ENCODE measurements at regions not wholly inside any gene's neighbourhood (a gene's known extent, or its start where the extent isn't known, plus 50 kb on each side); places are given as distances from the start of the nearest gene placed in this dataset.

DNA sequence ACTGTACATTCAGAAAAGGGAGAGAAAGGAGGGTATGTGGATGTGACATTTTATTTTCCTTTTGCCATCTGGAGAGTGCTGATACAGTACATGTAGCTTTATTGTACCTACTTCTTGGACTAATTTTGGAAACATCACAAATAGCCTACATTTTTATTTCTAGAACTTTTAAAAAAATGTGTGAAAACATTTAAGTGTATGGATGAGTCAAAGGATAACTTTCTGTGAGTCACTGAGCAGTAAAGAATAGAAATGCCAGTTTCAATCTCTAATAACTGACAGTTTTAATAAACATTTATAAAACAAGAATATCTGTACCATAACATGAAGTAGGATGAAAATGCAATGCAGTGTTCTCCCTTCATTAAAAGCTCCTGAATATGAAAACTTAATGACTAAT, 374.4 kb upstream of the NWD2 start:
- no peak overlapping the region for H3K4ac ChIP-seq (ENCODE audit: low read depth in 1 of 2, low read length in 2 of 2)
- no peak overlapping the region for H2BK5ac ChIP-seq (ENCODE audit: low read depth, low read length, poor library complexity, severe bottlenecking)
- no peak overlapping the region for H2BK15ac ChIP-seq (ENCODE audit: low read depth, poor library complexity, severe bottlenecking)
- no peak overlapping the region for H3K14ac ChIP-seq (ENCODE audit: low read length in 2 of 2)
- H3K4me1 ChIP-seq (ENCODE audit: control insufficient read depth, insufficient read depth, low read depth, low read length): no peaks in the 10 kb centered on the region
- H3K36me3 ChIP-seq (ENCODE audit: control insufficient read depth in 1 of 2, insufficient read depth in 2 of 2, low read depth in 1 of 2, low read length in 2 of 2): no peaks in the 10 kb centered on the region
- no peak for DNase-seq
- no peak overlapping the region for H3K4me3 ChIP-seq (ENCODE audit: insufficient read depth in 1 of 2, low read depth in 1 of 2, low read length in 2 of 2)
- H4K8ac ChIP-seq (ENCODE audit: low read length): no peak overlapping the region
- no peaks in the 10 kb centered on the region for H3K27me3 ChIP-seq (ENCODE audit: control insufficient read depth in 1 of 2, insufficient read depth in 1 of 2, low read length in 2 of 2)
- no peak overlapping the region for H4K91ac ChIP-seq (ENCODE audit: low read length)
- no peak overlapping the region for H3K4me2 ChIP-seq (ENCODE audit: low read length, poor library complexity, severe bottlenecking)
- no peak overlapping the region for H2BK12ac ChIP-seq (ENCODE audit: low read length in 2 of 2)
- H2BK120ac ChIP-seq (ENCODE audit: low read depth, low read length): no peak overlapping the region
- no peak overlapping the region for H2AK5ac ChIP-seq (ENCODE audit: low read length, severe bottlenecking)
- no peak overlapping the region for H3K23ac ChIP-seq (ENCODE audit: low read length in 2 of 2)
- H3K27ac ChIP-seq (ENCODE audit: low read length, poor library complexity, severe bottlenecking): no peak overlapping the region
- no peaks in the 10 kb centered on the region for H3K79me1 ChIP-seq (replicated peaks; ENCODE audit: low read length, poor library complexity, severe bottlenecking)
- H3K18ac ChIP-seq (ENCODE audit: low read depth in 1 of 2, low read length in 2 of 2): no peak overlapping the region
- H2AFZ ChIP-seq (ENCODE audit: low read depth, low read length): no peak overlapping the region
- H3K9me3 ChIP-seq (ENCODE audit: control insufficient read depth, low read length): no peaks in the 10 kb centered on the region
- no peak overlapping the region for H3K9ac ChIP-seq (ENCODE audit: low read length)

DNA sequence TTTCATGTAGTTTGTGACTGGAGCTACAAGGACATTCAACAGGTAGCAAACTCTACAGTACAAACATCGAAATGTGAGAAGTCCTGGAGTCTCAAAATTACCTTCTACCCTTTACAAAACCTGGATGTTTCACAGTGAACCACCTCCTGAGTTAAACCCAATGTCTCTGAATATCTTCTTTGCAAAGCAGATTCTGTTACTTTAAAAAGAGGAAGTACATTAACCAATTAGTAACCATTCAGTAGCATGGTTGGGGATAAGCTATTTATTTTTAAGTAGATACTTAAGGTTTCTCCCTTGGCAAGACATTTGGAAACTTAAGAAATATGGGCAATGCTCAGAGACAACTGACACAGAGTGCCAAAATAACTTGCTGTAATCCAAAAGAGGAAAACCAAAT, 371.9 kb upstream of the NWD2 start:
- DNase-seq: no peak
- WGBS: 56% methylated on average over 1 of the region's 1 CpG
- Histone ChIP-seq H2BK15ac (ENCODE audit: low read depth, poor library complexity, severe bottlenecking) (no peak overlapping the region), H2BK12ac (ENCODE audit: low read length in 2 of 2) (no peak overlapping the region), H3K27me3 (ENCODE audit: control insufficient read depth in 1 of 2, insufficient read depth in 1 of 2, low read length in 2 of 2) (no peaks in the 10 kb centered on the region), H3K79me1 (replicated peaks; ENCODE audit: low read length, poor library complexity, severe bottlenecking) (no peaks in the 10 kb centered on the region), H2BK120ac (ENCODE audit: low read depth, low read length) (no peak overlapping the region), H3K27ac (ENCODE audit: low read length, poor library complexity, severe bottlenecking) (no peak overlapping the region), H3K4me1 (ENCODE audit: control insufficient read depth, insufficient read depth, low read depth, low read length) (no peaks in the 10 kb centered on the region), H4K91ac (ENCODE audit: low read length) (no peak overlapping the region), H3K4ac (ENCODE audit: low read depth in 1 of 2, low read length in 2 of 2) (no peak overlapping the region), H3K4me2 (ENCODE audit: low read length, poor library complexity, severe bottlenecking) (no peak overlapping the region), H3K9ac (ENCODE audit: low read length) (no peak overlapping the region), H4K8ac (ENCODE audit: low read length) (no peak overlapping the region), H2BK5ac (ENCODE audit: low read depth, low read length, poor library complexity, severe bottlenecking) (no peak overlapping the region), H3K36me3 (ENCODE audit: control insufficient read depth in 1 of 2, insufficient read depth in 2 of 2, low read depth in 1 of 2, low read length in 2 of 2) (no peaks in the 10 kb centered on the region), H3K4me3 (ENCODE audit: insufficient read depth in 1 of 2, low read depth in 1 of 2, low read length in 2 of 2) (no peak overlapping the region), H2AFZ (ENCODE audit: low read depth, low read length) (no peak overlapping the region), H2AK5ac (ENCODE audit: low read length, severe bottlenecking) (no peak overlapping the region), H3K23ac (ENCODE audit: low read length in 2 of 2) (no peak overlapping the region), H3K14ac (ENCODE audit: low read length in 2 of 2) (no peak overlapping the region), H3K18ac (ENCODE audit: low read depth in 1 of 2, low read length in 2 of 2) (no peak overlapping the region), H3K9me3 (ENCODE audit: control insufficient read depth, low read length) (peaks cover 3% of the 10 kb centered on the region)

DNA sequence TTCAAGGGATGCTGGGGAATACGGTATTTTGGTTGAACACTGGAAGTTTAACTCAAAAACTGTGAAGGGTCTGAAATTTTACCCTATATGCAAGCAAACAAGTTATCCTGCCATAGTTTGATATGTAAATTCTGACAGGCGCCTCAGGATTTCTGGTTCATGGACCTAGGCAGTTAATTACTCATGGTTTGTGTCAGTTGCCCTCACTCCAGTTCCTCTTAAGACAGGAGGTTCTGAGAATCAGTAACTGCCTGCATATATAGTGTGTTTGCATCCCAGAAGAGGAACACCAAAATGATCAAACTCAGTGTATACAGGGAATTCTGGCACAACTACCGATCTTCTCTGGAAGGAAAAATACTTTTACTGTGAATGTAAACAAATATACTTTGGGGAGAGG, 360.4 kb upstream of the NWD2 start:
- Histone ChIP-seq H2BK12ac (ENCODE audit: low read length in 2 of 2) (no peak overlapping the region), H3K79me1 (replicated peaks; ENCODE audit: low read length, poor library complexity, severe bottlenecking) (no peaks in the 10 kb centered on the region), H2AK5ac (ENCODE audit: low read length, severe bottlenecking) (no peak overlapping the region), H2AFZ (ENCODE audit: low read depth, low read length) (no peak overlapping the region), H3K23ac (ENCODE audit: low read length in 2 of 2) (no peak overlapping the region), H3K4ac (ENCODE audit: low read depth in 1 of 2, low read length in 2 of 2) (no peak overlapping the region), H3K27me3 (ENCODE audit: control insufficient read depth in 1 of 2, insufficient read depth in 1 of 2, low read length in 2 of 2) (no peaks in the 10 kb centered on the region), H4K91ac (ENCODE audit: low read length) (no peak overlapping the region), H3K4me3 (ENCODE audit: insufficient read depth in 1 of 2, low read depth in 1 of 2, low read length in 2 of 2) (no peak overlapping the region), H3K14ac (ENCODE audit: low read length in 2 of 2) (no peak overlapping the region), H3K4me1 (ENCODE audit: control insufficient read depth, insufficient read depth, low read depth, low read length) (no peaks in the 10 kb centered on the region), H2BK15ac (ENCODE audit: low read depth, poor library complexity, severe bottlenecking) (no peak overlapping the region), H3K9me3 (ENCODE audit: control insufficient read depth, low read length) (peaks cover 7% of the 10 kb centered on the region), H3K9ac (ENCODE audit: low read length) (no peak overlapping the region), H2BK120ac (ENCODE audit: low read depth, low read length) (no peak overlapping the region), H3K4me2 (ENCODE audit: low read length, poor library complexity, severe bottlenecking) (no peak overlapping the region), H3K27ac (ENCODE audit: low read length, poor library complexity, severe bottlenecking) (no peak overlapping the region), H3K18ac (ENCODE audit: low read depth in 1 of 2, low read length in 2 of 2) (no peak overlapping the region), H3K36me3 (ENCODE audit: control insufficient read depth in 1 of 2, insufficient read depth in 2 of 2, low read depth in 1 of 2, low read length in 2 of 2) (no peaks in the 10 kb centered on the region), H4K8ac (ENCODE audit: low read length) (no peak overlapping the region), H2BK5ac (ENCODE audit: low read depth, low read length, poor library complexity, severe bottlenecking) (no peak overlapping the region)
- DNase-seq: no peak
- 95% methylated on average over 2 of the region's 3 CpGs for WGBS

DNA sequence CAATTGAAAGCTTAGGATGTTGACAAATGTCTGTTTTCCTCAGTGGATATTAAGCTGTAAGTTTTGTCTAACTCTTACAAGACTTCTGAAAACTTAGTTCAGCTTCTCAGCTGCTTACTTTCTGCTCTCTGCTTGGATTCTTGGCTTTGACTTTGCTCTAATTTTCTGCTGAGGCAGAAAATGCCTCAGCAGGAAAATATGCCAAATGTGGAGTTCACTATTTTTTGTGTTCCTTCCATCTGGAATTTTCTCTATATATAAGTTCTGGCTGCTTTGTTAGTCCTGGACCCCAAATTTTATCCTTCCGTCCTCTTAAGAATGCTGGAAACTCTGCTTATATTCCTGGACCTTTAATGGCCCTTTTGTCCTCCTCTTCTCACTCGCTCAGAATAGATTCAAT, 352.6 kb upstream of the NWD2 start:
- Histone ChIP-seq H3K36me3 (ENCODE audit: control insufficient read depth in 1 of 2, insufficient read depth in 2 of 2, low read depth in 1 of 2, low read length in 2 of 2) (no peaks in the 10 kb centered on the region), H2BK120ac (ENCODE audit: low read depth, low read length) (no peak overlapping the region), H3K9me3 (ENCODE audit: control insufficient read depth, low read length) (peaks cover 13% of the 10 kb centered on the region), H3K4me3 (ENCODE audit: insufficient read depth in 1 of 2, low read depth in 1 of 2, low read length in 2 of 2) (no peak overlapping the region), H2AK5ac (ENCODE audit: low read length, severe bottlenecking) (no peak overlapping the region), H2BK5ac (ENCODE audit: low read depth, low read length, poor library complexity, severe bottlenecking) (no peak overlapping the region), H3K14ac (ENCODE audit: low read length in 2 of 2) (no peak overlapping the region), H4K8ac (ENCODE audit: low read length) (no peak overlapping the region), H3K4me2 (ENCODE audit: low read length, poor library complexity, severe bottlenecking) (no peak overlapping the region), H3K79me1 (replicated peaks; ENCODE audit: low read length, poor library complexity, severe bottlenecking) (no peaks in the 10 kb centered on the region), H3K18ac (ENCODE audit: low read depth in 1 of 2, low read length in 2 of 2) (no peak overlapping the region), H3K27me3 (ENCODE audit: control insufficient read depth in 1 of 2, insufficient read depth in 1 of 2, low read length in 2 of 2) (no peaks in the 10 kb centered on the region), H2AFZ (ENCODE audit: low read depth, low read length) (no peak overlapping the region), H3K9ac (ENCODE audit: low read length) (no peak overlapping the region), H3K4ac (ENCODE audit: low read depth in 1 of 2, low read length in 2 of 2) (no peak overlapping the region), H4K91ac (ENCODE audit: low read length) (no peak overlapping the region), H2BK15ac (ENCODE audit: low read depth, poor library complexity, severe bottlenecking) (no peak overlapping the region), H3K4me1 (ENCODE audit: control insufficient read depth, insufficient read depth, low read depth, low read length) (no peaks in the 10 kb centered on the region), H3K23ac (ENCODE audit: low read length in 2 of 2) (no peak overlapping the region), H3K27ac (ENCODE audit: low read length, poor library complexity, severe bottlenecking) (no peak overlapping the region), H2BK12ac (ENCODE audit: low read length in 2 of 2) (no peak overlapping the region)
- no peak for DNase-seq
- WGBS: 94% methylated on average over 2 of the region's 2 CpGs

Measured in mesenchymal stem cell (in vitro differentiated cells and primary cell).